ENCODE measurements at regions not wholly inside any gene's neighbourhood (a gene's known extent, or its start where the extent isn't known, plus 50 kb on each side); places are given as distances from the start of the nearest gene placed in this dataset.

- no peak for FAIRE-seq
These were observed 118.9 kb downstream of the IRS1 start for GRCh38 chr2:226680719-226681118.

- no peak for FAIRE-seq
These were observed 120.1 kb downstream of the IRS1 start for GRCh38 chr2:226679389-226680065.

- FAIRE-seq = peak; percentile 21
These were observed 121.2 kb downstream of the IRS1 start for GRCh38 chr2:226678422-226678821.

- FAIRE-seq = no peak
These were observed 122.5 kb downstream of the IRS1 start for GRCh38 chr2:226677080-226677479.

- no peak for FAIRE-seq
These were observed 123.0 kb downstream of the IRS1 start for GRCh38 chr2:226676618-226677017.

- FAIRE-seq = no peak
These were observed 125.5 kb downstream of the IRS1 start for GRCh38 chr2:226674123-226674522.

DNA sequence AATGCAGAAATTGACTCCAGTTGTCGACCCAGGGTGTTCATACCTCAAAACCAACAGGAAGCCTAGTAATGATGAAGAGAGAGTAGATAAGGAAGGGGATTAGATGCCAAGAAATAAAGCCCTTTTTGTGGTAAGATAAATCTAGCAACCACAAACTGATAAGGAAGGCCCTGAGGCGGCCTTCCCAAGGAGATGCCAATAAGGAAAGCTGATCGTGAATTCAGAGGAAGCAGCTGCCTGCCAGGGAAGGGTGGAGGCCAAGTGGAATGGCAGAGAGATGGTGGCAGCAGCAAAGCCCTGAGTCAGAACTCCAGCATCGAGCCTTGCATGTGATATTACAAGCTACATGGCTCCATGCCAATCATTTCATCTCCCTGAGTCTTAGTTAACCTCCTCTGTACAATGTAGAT, 126.3 kb downstream of the IRS1 start:
- no peak for FAIRE-seq

DNA sequence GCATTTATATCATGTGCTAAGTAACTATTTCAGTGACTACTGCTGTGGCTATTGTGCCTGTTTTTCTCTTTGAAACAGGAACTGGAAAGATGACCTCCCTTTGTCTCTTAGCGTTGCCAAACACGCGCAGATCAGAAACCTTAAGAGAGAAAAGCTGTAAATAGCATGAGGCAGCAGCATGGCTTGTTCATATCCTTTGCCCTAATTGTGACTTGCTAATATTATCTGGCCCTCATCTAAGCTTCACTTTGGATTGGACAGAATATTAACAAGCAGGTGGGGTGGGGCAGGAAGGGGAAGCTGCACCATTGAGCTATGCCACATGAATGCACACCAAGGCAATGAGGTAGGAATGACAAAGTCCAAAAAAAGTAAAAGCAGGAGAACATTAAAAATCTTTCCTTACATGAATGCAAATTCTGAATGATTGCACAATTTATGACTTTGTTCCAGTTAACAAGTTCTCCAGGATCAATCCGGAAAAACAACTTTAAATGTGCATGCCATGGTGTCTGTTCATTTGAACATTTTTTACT, 128.4 kb downstream of the IRS1 start:
- no peak for FAIRE-seq

DNA sequence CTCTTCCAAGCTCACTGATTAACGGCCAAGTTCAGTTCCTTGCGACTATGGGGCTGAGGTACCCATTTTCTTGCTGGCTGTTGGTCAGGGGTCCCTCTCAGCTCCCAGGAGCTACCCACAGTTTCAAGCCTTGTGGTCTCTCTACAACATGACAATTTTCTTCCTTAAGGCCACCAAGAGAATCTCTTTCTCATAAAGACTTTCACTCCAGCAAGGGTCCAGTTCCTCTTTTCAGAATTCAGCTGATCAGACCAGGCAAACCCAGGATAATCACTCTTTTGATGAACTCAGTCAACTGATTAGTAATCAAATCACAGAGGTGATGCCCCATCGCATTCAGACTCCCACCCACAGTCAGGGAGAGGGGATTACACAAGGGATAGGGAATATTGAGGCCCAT, 129.7 kb downstream of the IRS1 start:
- FAIRE-seq = no peak

DNA sequence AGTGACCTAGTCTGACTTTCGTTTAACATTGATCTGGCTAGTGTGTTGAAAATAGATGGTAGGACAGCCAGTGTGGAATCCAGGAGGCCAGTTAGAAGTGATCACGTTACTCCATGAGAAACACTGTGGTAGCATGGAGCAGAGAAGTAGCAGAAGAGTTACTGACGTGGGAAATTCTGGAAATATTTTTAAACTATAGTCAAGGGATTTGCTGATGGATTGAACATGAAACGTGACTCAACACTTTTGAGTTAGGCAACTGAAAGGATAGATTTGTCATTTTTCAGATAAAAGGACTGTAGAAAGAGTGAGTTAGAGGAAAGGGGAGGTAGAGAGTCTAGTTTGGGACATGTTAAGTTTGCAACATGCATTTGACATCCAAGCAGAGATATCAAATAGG, 130.4 kb downstream of the IRS1 start:
- FAIRE-seq = no peak

- no peak for FAIRE-seq
These were observed 131.9 kb downstream of the IRS1 start for GRCh38 chr2:226667736-226668135.

DNA sequence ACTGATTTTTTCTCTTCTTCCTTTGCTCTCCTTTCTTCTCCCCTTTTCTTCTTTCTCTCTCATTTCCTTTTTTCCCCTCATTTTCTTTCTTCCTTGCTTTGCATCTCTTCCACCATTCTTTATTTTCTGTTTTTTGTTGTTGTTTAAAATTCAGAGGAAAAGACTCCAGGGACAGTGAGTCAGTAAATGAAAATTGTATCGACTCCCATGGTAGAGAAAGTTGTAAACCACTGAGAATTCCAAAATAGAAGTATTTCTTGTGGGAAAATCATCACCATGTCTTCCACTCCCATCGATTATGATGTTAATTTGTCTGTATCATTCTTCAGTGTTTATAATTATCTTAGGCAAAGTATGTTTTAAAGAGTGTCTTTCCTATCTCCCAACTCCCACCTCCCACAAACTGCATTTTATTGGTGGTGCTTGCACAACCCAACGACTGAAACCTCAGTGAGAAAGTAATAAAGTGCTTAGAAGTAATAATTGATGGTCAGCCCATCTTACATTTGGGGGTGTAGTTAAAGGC, 134.3 kb downstream of the IRS1 start:
- FAIRE-seq = no peak

GRCh38 chr2:226664661-226665060, 135.0 kb downstream of the IRS1 start:
- no peak for FAIRE-seq

DNA sequence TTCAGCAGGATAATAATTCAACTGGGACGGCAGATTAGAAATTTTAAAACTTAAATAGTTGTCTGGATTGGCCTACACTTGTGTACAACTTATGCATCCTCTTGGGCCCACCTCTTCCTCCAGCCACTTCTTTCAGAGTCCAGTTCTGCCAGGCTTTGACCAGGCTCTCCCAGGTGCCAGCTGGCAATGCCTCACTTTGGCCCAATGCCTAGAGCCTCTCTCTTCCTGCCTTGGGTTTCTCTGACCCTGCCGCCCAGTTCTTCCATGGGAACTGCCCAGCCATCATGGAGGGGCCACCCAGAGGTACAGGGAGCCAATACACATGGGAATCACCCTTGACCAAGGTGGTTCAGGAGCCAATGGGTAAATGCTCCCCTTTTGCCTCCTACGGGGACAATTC, 135.5 kb downstream of the IRS1 start:
- FAIRE-seq = no peak

- no peak for FAIRE-seq
These were observed 137.7 kb downstream of the IRS1 start for GRCh38 chr2:226661789-226662545.

DNA sequence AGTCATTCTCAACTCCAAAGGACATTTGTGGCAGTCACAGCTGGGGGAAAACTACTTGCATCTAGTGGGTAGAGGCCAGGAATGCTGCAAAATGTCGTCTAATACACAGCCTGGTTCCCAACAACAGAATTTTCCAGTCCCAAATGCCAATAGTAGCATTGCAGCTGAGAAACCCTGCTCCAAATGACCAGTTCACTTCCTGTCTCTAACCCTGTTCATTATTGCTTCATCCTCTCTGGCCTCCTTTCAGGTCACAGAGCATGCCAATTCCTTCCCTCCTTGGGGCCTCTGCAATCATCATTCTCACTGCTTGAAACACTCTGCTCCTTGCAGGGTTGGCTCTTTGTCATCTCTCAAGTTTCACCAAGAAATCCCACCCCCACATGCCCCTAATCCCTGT, 139.1 kb downstream of the IRS1 start:
- no peak for FAIRE-seq

DNA sequence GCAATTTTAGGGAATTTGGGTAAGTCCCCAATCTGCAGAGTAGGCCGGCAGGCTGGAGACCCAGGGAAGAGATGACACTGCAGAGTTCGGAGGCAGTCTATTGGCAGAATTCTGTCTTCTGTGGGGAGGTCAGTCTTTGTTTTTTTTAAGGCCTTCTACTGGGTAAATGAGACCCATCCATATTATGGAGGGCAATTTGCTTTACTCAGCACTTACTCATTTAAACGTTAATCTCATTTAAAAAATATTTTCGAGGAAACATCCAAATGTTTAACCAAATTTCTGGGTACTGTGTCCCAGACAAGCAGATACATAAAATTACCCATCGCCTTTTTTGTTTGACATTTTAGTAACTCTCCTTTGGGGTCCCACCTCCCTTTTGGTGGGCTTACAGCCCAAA, 139.5 kb downstream of the IRS1 start:
- no peak for FAIRE-seq

DNA sequence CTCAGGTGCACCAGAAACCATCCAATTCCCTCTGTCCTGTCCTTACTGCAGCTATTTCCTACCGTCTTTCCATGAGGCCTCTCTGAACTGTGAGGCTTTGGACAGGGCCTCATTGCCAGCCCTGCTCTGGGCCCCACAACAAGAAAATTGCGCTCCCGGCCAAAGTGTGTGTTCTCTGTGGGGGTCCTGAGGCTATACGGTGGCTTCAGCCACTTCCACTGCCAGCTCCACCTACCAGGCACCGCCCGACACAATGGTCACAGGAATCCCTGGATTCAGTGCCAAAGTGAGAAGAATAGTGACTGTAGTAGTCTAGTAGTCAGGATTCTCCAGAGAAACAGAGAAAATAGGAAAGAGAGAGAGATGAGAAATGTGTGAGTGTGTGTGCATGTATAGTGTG, 140.2 kb downstream of the IRS1 start:
- FAIRE-seq = no peak

DNA sequence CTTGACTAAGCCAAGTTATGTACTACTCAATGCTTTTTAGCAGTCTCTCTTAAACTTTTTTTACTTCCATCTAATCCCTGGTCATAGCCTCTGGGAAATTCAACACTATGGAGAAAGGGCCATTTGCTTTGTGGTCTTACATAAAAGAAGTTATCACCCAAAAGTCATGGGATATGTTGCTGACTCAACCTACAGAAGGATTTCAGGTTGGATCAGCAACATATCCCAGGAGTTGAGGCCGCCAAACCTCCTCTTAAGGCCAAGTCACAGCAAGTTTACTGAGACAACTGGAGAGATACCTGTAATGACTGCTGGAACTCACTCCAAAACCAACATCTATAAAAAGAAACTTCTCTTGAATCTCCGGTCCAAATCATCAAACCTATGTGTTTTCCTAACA, 141.1 kb downstream of the IRS1 start:
- FAIRE-seq = no peak

- no peak for FAIRE-seq
These were observed 142.1 kb downstream of the IRS1 start for GRCh38 chr2:226657340-226658053.

- no peak for FAIRE-seq
These were observed 143.3 kb downstream of the IRS1 start for GRCh38 chr2:226656367-226656766.

GRCh38 chr2:226655871-226656270, 143.7 kb downstream of the IRS1 start:
- FAIRE-seq = no peak
